Femur (tissue), 1 donor: ENCODE measurements at regions not wholly inside any gene's neighbourhood (a gene's known extent, or its start where the extent isn't known, plus 50 kb on each side); places are given as distances from the start of the nearest gene placed in this dataset.
A peak's percentile ranks its signal among the peaks of the same experiment; 100 is the strongest.

ENCODE experiments used
- DNase-seq: peaks from one replicate; pipeline ENCODE4 v3.0.0-alpha.2; 2017

- no peak for DNase-seq
Observed at GRCh38 chr4:34718576-34719245, 1525.6 kb downstream of the ARAP2 start.

DNA sequence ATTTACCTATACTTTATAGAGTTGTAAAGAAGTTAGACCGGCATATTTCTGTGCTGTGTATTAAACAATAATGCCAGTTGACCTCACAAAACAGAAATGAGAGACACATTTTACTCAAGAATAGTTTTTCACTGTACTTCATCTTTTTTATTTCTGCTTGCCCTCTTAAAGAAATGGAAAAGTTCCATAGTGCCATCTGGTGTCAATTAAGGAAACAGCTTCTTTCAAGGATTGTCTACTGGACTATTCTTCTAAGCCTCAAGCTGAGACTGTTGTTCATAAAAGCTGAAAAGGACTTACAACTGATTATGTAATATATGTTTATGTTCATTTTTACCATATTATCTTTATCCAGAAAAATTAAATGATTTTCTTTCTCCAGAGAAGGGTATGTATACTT, 1523.7 kb downstream of the ARAP2 start:
- no peak for DNase-seq

DNA sequence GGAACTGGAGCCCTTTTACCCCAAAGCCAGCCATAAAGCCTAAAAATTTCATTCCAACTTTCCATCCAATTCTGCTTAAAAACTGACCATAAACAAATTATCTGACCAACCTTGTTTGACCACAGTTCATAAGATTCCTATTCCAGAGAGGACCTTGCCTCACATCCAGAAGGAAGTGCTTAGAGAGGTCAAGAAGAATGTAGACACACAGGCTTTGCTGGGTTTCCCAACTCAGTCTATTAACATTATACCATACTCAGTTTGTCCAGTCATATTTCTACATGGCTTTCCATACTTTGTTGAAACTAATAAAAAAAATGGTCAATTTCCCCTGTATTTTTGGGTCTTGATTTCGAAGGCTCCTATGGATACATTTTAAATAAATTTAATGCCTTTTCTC, 1522.5 kb downstream of the ARAP2 start:
- DNase-seq: no peak

GRCh38 chr4:34723605-34724004, 1520.7 kb downstream of the ARAP2 start:
- DNase-seq: no peak

GRCh38 chr4:34724491-34724890, 1519.8 kb downstream of the ARAP2 start:
- DNase-seq: no peak

DNA sequence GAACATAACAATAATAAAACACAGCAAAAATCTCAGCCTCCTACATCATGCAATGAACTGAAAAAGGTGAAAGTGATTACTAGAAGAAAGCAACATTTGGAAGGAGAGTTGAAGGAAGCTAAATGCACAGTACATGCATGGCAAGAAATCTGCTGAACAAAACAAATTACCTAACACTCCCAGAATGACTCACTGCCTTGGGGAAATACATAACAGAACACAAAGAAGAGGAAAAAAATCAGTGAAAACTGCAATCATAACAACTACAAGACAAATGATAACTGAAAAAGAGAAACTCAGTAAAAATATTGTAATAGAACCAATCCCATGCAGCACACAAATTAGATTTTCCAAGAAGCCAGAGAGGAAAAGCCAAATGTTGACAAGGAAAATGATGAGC, 1513.2 kb downstream of the ARAP2 start:
- DNase-seq: no peak

GRCh38 chr4:34732176-34732950, 1512.0 kb downstream of the ARAP2 start:
- no peak for DNase-seq

GRCh38 chr4:34733185-34733941, 1511.0 kb downstream of the ARAP2 start:
- peak; percentile 19 for DNase-seq

GRCh38 chr4:34766935-34767334, 1477.4 kb downstream of the ARAP2 start:
- no peak for DNase-seq

DNA sequence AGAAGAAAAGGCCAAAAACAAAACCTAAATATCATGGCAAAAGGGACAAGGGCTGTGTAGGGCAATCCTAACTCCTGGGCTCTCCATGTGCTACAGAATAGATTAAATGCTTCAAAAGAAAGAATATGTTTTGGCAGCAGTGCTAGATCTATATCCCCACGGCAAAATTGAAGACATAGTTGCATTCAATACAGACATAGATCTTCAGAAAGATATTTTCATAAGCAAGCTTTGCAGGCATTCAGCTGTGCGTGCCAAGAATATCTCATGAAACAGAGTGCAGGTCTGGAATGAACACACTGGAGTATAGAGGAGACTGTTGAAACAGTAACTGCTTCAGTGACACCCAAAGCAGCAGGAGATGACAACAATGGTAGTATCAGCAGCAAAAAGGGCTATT, 1476.9 kb downstream of the ARAP2 start:
- no peak for DNase-seq

DNA sequence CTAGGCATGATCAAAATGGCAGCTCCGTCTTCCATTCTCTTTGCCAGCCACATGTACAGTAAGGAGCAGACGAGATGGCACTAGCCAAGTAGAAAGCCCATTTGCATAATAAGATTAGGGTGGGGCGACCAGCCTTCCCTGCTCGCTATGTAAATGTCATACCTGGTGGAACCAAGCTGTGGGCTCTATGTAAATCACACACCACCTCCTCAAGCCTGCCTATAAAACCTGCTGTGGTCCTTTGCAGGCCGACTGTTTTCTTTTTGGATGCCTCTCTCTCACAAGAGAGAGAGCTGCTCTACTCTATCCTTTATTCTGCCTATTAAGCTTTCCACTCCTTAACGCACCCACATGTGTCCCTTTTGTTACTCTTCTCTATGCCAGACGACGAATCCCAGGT, 1472.7 kb downstream of the ARAP2 start:
- no peak for DNase-seq

- no peak for DNase-seq
Observed at GRCh38 chr4:34790131-34790530, 1454.2 kb downstream of the ARAP2 start.

DNA sequence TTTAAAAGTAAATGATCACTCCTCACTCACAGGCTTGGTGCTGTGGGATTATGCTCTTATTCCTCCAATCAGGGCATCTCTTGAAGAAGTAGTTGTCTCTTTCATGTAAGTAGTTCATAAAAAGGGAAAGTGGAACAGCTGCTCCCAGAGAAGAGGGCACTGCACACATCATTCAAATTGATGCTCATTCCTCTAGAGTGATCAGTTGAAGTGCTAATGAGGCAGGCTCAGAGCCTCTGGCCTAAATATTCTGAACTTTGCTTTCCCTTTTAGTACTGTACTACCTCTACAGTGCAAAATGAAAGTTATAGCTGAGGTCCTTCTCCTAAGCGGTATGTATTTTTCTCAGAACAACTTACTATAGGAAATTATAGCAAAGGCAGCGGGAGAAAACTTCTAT, 1453.1 kb downstream of the ARAP2 start:
- DNase-seq: no peak

GRCh38 chr4:34800953-34801352, 1443.4 kb downstream of the ARAP2 start:
- no peak for DNase-seq

DNA sequence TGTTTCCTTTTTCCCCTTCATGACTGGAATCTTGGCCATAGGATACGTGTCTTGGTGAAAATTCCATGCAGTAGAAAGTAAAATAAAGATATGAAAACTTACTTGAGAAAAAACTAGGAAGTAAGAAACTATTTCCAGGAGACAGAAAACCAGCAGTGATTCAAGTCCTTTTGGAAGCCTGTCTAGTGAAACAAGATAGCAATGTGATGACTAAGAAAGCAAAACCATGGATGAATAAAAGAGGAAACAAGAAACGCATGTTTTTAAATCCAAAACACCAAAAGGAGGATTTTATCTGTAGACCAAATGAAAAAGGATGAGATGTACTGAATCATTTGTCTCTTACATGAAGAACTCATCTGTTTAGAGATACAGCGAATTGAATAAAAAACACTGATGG, 1430.0 kb downstream of the ARAP2 start:
- DNase-seq: no peak

DNA sequence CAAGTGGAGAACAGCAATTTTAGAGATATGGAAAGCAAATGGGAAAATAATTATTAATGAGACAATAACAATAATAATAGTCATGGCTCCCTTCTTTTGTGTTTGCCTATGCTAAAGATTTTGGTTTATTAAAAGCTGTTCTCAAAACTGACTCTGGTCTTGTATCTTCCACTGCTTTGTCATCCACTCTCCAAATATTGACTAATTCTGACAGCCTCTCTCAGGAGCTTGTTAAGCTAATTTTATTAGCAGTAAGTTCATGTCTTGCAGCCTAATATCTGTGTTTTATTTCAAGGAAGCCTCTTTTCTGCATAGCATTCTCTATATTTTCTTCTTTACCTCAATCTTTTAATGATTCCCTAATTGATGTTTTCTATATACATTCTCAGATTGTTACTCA, 1419.8 kb downstream of the ARAP2 start:
- no peak for DNase-seq

DNA sequence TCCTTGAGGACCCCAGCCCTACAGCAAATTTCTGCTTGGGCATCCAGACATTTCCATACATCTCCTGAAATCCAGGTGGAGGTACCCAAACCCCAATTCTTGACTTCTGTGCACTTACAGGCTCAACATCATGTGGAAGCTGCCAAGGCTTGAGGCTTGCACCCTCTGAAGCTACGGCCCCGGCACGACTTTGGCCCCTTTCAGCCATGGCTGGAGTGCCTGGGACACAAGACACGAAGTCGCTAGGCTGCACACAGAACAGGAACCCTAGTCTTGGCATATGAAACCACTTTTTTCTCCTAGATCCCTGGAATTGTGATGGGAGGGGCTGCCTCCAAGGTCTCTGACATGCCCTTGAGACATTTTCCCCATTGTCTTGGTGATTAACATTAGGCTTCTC, 1417.7 kb downstream of the ARAP2 start:
- no peak for DNase-seq

DNA sequence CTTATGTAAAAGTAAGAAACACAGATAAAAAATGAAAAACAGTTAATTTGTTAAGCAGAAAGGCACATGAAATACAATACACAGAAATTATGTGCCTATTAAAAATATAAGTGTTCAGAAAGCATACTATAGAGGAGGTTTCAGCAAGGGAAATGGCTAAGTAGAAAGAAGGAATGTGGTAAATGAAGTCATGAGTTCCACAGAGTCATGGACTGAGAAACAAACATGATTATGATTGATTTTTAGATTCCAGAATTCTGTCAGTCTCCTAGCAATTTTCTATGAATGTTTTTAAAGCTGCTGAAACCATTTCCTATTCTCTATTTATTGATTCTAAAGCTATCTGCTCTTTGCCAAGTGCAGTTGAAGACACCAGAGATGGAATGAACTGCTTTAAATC, 1398.4 kb downstream of the ARAP2 start:
- no peak for DNase-seq

- DNase-seq: no peak
Observed at GRCh38 chr4:34850421-34850820, 1393.9 kb downstream of the ARAP2 start.

GRCh38 chr4:34850968-34851367, 1393.3 kb downstream of the ARAP2 start:
- no peak for DNase-seq

GRCh38 chr4:34851411-34851810, 1392.9 kb downstream of the ARAP2 start:
- DNase-seq: no peak

DNA sequence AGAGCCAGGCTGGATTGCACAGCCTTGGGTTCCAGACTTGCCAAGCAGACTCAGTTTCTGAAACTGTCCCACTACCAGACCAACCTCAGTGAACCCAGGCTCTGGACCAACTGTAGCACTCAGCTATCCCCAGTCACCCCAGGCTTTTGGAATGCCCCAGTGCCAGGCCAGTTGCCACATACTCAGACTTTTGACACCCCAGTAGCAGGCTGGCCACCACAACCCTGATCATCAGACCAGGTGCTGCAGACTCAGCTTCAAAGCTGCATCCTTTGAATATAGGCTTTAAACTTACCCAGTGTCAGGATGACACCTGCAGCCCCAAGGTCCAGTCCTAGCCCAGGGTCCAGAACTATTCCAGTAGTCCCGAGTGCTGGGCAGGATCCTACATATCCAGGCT, 1389.9 kb downstream of the ARAP2 start:
- DNase-seq: no peak

DNA sequence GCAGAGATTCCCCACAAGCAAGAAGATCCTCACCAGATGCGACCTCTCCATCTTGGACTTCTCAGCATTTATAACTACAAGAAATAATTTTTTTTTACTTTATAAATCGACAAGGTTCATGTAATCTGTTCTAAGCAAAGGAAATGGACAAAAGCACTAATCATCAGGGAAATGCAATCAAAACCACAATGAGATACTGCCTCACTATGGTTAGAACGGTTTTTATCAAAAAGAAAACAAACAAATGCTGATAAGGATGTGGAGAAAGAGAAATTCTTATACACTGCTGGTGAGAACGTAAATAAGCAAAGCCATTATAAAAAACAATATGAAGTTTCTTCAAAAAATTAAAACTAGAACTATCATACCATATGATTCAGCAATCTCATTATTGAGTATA, 1382.6 kb downstream of the ARAP2 start:
- DNase-seq: no peak

- DNase-seq: no peak
Observed at GRCh38 chr4:34878961-34879360, 1365.4 kb downstream of the ARAP2 start.
